HG03159 (cell line): ENCODE measurements at regions not wholly inside any gene's neighbourhood (a gene's known extent, or its start where the extent isn't known, plus 50 kb on each side); places are given as distances from the start of the nearest gene placed in this dataset.
A peak's percentile ranks its signal among the peaks of the same experiment; 100 is the strongest.
"Not testable (repeated sequence)": the region's sequence is repeated elsewhere in the genome, so short reads cannot be mapped to it uniquely, and the experiment has no call there.

Experiments used
- ATAC-seq: cut with Tn5 transposase; IDR thresholded peaks from one replicate; pipeline ENCODE4 v1.9.1; 2021; ENCODE audit warnings: mild to moderate bottlenecking, moderate library complexity; ENCODE audit not compliant: unreplicated experiment

GRCh38 chr9:84054341-84055010 is 73.9 kb downstream of the RMI1 start:
- no peak for ATAC-seq

DNA sequence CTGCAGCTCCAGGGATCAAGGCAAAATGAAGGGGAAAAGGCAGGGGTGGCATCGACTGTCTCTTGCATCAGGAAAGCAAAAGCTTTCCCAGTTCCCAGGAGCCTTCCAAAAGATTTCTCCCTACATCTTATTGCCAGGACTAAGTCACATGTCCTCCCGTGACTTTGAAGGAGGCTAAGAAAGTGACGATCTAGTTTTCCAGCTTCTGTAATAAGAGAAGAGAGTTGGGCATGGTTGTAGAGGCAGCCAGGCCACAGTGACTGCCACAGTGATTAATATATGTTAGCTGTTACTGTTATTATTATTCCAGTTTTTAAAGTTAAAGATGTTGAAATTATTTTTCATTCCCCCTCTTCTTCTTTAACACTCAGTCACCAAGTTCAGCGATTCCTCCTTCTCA is 77.1 kb downstream of the RMI1 start:
- no peak for ATAC-seq

DNA sequence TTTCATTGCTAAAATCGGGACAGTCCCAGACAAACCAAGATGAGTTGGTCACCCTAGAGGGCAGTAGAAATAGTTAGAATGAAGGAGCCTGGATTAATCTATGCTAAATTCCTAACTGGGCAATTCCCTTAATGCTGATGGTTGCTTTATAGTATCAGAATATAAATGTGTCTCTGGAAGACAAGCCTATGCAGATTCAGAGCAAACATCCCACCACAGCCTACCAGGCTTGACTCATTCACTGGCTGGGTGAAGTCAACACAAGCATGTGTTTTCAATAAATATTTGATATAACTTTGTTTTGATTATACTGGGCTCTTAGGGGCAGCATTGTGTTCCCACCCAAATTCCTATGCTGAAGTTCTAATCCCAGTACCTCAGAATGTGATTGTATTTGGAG is 79.3 kb downstream of the RMI1 start:
- no peak for ATAC-seq

DNA sequence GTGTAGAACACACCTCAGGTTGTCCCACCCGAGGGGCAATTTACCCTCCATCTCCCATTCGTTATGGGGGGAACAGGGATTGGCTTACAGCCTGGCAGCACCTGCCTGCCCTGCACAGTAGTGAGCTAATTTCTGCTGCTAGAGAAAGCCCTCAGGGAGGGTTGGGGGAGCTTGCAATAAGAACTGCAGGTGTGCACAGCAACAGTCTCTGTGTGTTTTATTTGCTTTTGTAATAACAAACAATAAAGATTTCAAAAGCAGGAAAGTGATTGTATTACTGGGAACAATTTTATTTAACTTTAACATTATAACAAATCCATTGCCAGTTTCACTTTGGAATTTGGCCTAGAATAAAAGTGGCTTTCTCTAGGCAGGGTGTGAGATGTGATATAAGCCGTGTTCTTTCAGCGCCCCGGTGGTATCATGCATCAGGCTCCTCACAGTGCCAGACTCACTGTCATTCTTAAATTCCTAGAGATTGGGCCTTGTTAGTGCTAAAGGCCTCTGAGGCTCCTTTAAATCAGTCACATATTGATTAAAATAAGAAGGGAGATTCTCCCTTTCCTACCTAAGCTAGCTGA is 81.1 kb downstream of the RMI1 start:
- ATAC-seq = no peak

DNA sequence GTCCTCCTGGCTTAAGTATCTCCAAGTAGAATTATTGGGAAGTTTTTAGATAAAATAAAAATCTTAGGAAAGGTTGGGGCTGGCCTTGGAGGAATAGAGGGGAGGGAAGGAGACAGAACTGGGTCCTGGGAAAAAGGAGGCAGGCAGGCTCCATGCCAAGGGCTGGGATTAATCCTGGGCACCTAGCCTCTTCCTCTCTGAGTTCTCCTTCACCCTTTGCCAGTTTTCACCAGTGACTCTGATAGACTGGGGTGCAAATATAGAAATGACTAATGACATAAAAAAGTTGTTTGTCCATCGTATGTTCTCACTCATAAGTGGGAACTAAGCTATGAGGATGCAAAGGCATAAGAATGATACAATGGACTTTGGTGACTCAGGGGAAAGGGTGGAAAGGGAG is 81.9 kb downstream of the RMI1 start:
- ATAC-seq = no peak

DNA sequence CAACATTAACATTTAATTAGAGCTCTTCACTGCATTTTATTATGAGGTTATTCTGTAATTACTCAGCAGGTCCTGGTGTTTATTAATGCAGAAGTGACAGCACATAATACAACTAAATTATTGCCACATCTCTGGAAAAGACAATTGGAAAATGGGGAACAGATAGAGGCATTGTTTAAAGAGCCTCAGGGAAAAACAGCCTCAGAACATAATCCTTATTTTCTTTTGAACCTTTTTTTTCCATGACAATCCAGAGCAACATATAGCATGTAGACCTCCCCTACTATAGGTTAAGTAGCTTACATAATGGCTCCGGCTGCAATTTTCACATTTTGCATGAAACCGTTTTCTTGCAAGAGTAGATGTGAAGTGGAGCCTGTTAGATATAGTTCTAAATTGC is 87.2 kb downstream of the RMI1 start:
- no peak for ATAC-seq

- no peak for ATAC-seq
These were observed 88.3 kb downstream of the RMI1 start for GRCh38 chr9:84068872-84069271.

DNA sequence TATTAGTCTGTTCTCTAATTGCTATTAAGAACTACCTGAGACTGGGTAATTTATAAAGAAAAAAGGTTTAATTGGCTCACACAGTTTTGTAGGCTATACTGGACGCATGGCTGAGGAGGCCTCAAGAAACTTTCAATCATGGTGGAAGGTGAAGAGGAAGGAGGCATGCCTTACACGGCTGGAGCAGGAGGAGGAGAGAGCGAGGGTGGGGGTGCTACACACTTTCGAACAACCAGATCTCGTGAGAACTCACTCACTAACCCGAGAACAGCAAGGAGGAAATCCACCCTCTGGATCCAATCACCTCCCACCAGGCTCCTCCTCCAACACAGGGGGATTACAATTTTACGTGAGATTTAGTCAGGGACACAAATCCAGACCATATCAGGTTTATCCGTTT is 90.0 kb downstream of the RMI1 start:
- no peak for ATAC-seq

- ATAC-seq = no peak
These were observed 92.1 kb downstream of the RMI1 start for GRCh38 chr9:84072621-84073180.

DNA sequence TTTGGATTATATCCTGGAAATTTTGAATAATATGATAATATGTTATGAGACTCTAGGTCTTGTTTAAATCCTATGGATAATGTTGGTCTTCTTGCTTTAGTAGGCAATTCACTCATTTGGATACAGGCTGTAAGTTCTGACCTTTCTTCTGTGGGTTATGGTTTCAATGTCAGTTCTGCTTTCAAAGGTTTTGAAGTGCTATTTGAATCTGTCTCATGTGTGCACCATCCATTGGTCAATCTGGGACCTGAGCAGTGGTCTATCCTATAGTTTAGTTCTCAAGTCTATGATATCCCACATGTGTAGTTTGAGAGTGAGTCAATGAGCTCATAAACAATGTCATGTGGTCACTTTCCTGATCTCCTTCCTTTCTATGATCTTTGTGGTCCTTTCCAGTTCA is 94.4 kb downstream of the RMI1 start:
- no peak for ATAC-seq

DNA sequence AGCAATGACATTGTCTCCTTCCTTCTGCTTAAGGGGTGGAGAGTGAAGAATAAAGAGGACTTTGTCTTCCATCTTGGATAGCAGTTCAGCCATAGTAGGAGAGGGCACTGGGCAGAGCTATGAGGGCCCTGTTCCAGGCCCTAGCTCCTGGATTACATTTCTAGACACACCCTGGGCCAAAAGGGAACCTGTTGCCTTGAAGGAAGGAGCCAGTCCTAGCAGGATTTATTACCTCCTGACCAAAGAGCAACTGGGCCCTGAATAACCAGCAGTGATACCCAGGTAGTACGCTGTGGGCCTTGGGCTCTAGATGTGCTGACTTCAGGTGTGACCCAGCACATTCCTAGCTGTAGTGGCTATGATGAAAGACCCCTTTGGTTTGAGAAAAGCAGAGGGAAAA is 95.8 kb downstream of the RMI1 start:
- ATAC-seq = no peak

DNA sequence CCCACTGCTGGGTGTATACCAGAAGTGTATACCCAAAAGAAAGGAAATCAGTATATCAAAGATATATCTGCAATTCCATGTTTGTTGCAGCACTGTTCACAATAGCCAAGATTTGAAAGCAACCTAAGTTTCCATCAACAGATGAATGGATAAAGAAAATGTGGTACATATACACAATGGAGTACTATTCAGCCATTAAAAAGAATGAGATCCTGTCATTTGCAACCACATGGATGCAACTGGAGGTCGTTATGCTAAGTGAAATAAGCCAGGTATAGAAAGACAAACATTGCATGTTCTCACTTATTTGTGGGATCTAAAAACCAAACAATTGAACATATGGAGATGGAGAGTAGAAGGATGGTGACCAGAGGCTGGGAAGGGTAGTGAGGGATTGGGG is 97.2 kb downstream of the RMI1 start:
- ATAC-seq = not testable (repeated sequence)

GRCh38 chr9:84079994-84080393 is 99.4 kb downstream of the RMI1 start:
- ATAC-seq = no peak

GRCh38 chr9:84101964-84102632 is 121.5 kb downstream of the RMI1 start:
- ATAC-seq = no peak

DNA sequence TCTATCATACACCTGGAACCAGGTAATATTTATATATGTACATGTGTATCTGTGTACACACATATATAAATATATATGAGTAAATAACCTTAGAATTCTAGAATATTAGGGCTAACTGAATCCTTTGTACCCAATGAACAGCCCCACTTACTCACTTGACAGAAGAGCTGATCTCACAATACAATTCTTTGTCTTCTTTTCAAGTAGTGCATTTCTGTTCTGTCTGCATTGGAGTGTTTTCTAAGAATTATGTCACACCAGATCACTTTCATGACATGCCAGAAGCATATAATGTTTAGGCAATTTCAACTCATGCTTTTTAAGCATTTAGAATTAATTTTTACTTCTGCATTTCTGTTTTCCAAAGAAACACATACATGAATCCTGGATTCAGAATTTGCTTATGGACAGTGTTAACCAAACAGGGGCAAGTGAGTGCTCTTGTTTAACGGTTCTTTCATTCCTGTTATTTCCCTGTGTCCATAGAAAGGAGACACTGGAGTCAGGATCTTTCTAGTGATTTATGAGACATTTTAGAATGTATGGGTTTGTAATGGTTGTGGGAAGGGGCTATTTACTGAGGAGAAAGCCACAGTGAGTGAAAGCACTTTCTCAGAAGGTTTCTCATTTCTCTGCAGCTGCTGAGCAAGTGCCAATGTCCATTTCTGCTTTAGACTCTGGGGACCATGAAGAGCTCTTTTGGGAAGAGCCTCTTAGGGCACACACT is 123.2 kb downstream of the RMI1 start:
- no peak for ATAC-seq

DNA sequence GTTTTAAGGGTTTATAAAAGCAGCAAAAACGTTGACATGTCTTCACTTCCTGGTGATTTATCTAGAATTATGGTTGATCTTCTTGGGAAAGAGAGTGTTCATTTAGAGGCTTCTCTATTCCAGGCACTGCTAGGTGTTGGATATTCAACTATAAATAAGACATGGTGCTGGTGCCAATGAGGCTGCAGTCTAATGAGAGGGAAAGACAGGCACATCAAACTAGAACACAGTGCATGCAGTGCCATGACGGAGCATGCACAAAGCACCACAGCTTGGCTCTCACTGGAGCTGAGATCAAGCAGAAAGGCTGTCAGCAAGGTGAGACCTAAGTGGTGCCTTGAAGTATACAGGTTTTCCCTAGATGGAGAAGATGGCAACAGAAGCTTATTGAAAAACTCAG is 126.5 kb downstream of the RMI1 start:
- no peak for ATAC-seq

- ATAC-seq = no peak
These were observed 127.4 kb downstream of the RMI1 start for GRCh38 chr9:84107995-84108394.

GRCh38 chr9:84111726-84112125 is 131.1 kb downstream of the RMI1 start:
- no peak for ATAC-seq

DNA sequence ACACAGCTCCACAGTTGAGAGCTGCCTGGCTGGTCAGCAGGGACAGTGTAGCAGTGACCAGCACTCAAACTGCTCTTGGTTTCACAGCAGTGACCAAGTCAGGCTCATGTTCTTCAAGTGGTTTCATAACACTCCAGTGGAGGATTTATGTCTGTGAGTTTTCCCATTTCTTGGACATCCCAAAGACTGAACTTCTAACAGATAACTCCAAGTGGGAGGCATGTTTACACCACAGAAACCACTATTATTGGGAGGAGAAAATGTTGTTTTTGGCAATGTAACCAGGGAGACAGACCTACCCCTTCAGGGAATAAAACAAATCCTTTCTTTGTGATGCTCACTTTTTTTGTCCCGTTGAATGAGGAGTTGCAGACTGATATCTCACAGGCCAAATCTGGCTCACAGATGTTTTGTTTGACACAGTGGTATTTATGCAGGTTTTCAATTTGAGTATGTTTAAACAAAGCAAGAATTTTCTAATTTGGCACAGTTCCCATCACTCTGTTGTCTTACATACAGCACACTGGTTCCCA is 141.5 kb downstream of the RMI1 start:
- ATAC-seq = no peak

DNA sequence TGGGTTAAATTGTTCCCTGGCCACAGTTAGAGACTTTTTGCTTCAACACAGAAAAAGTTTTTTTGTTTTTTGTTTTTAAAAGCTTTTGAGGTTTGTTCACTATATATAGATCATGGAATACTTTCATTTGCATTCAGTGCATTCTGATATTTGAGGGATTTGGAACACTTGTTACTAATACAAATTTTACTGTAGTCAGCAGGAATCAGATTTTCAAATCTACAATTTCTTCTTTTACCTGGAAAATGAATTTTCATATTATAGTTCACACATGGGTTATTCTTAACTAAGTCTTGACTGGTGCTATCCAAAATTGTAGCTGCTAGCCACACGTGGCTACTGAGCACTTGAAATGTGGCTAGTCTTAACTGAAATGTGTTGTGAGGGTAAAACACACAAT is 142.0 kb downstream of the RMI1 start:
- no peak for ATAC-seq

- ATAC-seq = peak; percentile 90
These were observed 143.2 kb downstream of the RMI1 start for GRCh38 chr9:84123648-84124406.
